Left lung (tissue), 4 donors: ENCODE measurements at regions not wholly inside any gene's neighbourhood (a gene's known extent, or its start where the extent isn't known, plus 50 kb on each side); places are given as distances from the start of the nearest gene placed in this dataset.
"Not testable (repeated sequence)": the region's sequence is repeated elsewhere in the genome, so short reads cannot be mapped to it uniquely, and the experiment has no call there.

Experiments used
- ATAC-seq: fragments of 200-7000 bp; cut with Tn5 transposase; one replicate; pipeline ENCODE4 v1.9.1; 2020; ENCODE audit warnings: moderate library complexity
- DNase-seq, 4 donors: peaks; one replicate each; pipeline ENCODE4 v3.0.0-alpha.2; 2013 to 2020
- H3K27ac ChIP-seq, 2 donors: fragments of 200-600 bp; sonication (generic) in 1 of 2; one replicate each; pipeline versions ENCODE4 v1.5.0 to v1.8.0; 2020 to 2021
- H3K27me3 ChIP-seq, 2 donors: fragments of 200-600 bp; sonication (generic) in 1 of 2; one replicate each; pipeline versions ENCODE4 v1.5.0 to v1.8.0; 2020 to 2021
- H3K36me3 ChIP-seq, 2 donors: fragments of 200-600 bp; sonication (generic) in 1 of 2; one replicate each; pipeline versions ENCODE4 v1.5.0 to v1.8.0; 2020 to 2021
- H3K4me1 ChIP-seq, 2 donors: fragments of 200-600 bp; one replicate each; pipeline ENCODE4 v1.8.0; 2021
- H3K4me3 ChIP-seq, 2 donors: fragments of 200-600 bp; sonication (generic) in 1 of 2; one replicate each; pipeline versions ENCODE4 v1.5.0 to v1.8.0; 2020 to 2021; ENCODE audit warnings: mild to moderate bottlenecking in 1 of 2
- H3K9me3 ChIP-seq, 2 donors: fragments of 200-600 bp; sonication (generic) in 1 of 2; one replicate each; pipeline versions ENCODE4 v1.5.0 to v1.8.0; 2020 to 2021
- intact Hi-C, 2 donors: fragments of 100-400 bp; cut with DNase I; formaldehyde crosslinking; loops; one replicate each; pipeline versions ENCODE4 v1.11.2 to v1.14.2; 2022
- TF ChIP-seq, protein P1 (sequence below), 2 donors: fragments of 200-600 bp; sonication (generic) in 1 of 2; IDR thresholded peaks; one replicate each; pipeline versions ENCODE4 v1.5.0 to v1.8.0; 2021; ENCODE audit warnings: antibody characterized with exemption in 2 of 2
- donor health status: DM: no; HTN: yes; CAD: no.
- donor health status: DM: no; HTN: no; CAD: no.

DNA sequence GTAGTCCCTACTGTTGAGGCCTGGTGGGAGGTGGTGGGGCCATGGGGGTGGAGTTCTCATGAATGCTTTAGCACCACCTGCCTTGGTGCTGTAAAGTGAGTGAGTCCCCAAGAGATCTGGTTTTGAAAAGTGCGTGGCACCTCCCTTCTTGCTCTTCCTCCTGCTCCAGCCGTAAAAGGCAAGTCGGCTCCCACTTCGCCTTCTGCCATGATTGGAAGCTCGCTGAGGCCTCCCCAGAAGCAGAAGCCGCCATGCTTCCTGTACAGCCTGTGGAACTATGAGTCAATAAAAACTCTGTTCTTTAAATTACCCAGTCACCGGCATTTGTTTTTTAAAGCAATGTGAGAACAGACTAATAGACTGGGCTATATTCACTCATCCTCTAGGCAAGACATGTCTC lies 141.3 kb upstream of the ALKAL2 start:
- Histone ChIP-seq H3K36me3 (no peaks in the 10 kb centered on the region), H3K4me3 (no peak overlapping the region), H3K27ac (no peak overlapping the region), H3K4me1 (no peaks in the 10 kb centered on the region), H3K27me3 (peaks cover 0 to 6% of the 10 kb centered on the region in 2 donors), H3K9me3 (no peaks in the 10 kb centered on the region)
- no peak for ATAC-seq
- intact Hi-C loops: no loop called here
- TF ChIP-seq, protein P1, sequence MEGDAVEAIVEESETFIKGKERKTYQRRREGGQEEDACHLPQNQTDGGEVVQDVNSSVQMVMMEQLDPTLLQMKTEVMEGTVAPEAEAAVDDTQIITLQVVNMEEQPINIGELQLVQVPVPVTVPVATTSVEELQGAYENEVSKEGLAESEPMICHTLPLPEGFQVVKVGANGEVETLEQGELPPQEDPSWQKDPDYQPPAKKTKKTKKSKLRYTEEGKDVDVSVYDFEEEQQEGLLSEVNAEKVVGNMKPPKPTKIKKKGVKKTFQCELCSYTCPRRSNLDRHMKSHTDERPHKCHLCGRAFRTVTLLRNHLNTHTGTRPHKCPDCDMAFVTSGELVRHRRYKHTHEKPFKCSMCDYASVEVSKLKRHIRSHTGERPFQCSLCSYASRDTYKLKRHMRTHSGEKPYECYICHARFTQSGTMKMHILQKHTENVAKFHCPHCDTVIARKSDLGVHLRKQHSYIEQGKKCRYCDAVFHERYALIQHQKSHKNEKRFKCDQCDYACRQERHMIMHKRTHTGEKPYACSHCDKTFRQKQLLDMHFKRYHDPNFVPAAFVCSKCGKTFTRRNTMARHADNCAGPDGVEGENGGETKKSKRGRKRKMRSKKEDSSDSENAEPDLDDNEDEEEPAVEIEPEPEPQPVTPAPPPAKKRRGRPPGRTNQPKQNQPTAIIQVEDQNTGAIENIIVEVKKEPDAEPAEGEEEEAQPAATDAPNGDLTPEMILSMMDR (IDR thresholded peaks at IDR 0.05): no peak
- no peak for DNase-seq

- ATAC-seq (no peak), DNase-seq (no peak)
- Histone ChIP-seq H3K9me3 (no peaks in the 10 kb centered on the region), H3K36me3 (no peaks in the 10 kb centered on the region), H3K27me3 (peaks cover 0 to 6% of the 10 kb centered on the region in 2 donors), H3K4me1 (no peaks in the 10 kb centered on the region), H3K4me3 (no peak overlapping the region), H3K27ac (no peak overlapping the region)
- intact Hi-C loops: no loop called here
- TF ChIP-seq, protein P1 (IDR thresholded peaks at IDR 0.05): no peak
Measured at GRCh38 chr2:428591-428990, 140.7 kb upstream of the ALKAL2 start.

GRCh38 chr2:426696-427095 lies 138.8 kb upstream of the ALKAL2 start:
- H3K4me1 ChIP-seq, DNase-seq, ATAC-seq, H3K27ac ChIP-seq, H3K36me3 ChIP-seq, intact Hi-C loops, H3K9me3 ChIP-seq, H3K4me3 ChIP-seq, H3K27me3 ChIP-seq: not testable (repeated sequence)

- Histone ChIP-seq H3K27ac (no peak overlapping the region), H3K36me3 (no peaks in the 10 kb centered on the region), H3K4me3 (no peak overlapping the region), H3K27me3 (peaks cover 0 to 6% of the 10 kb centered on the region in 2 donors), H3K9me3 (peaks cover 0 to 2% of the 10 kb centered on the region in 2 donors), H3K4me1 (no peaks in the 10 kb centered on the region)
- no peak for DNase-seq
- TF ChIP-seq, protein P1 (IDR thresholded peaks at IDR 0.05): no peak
- intact Hi-C loops: no loop called here
- no peak for ATAC-seq
Measured at GRCh38 chr2:425947-426346, 138.1 kb upstream of the ALKAL2 start.

DNA sequence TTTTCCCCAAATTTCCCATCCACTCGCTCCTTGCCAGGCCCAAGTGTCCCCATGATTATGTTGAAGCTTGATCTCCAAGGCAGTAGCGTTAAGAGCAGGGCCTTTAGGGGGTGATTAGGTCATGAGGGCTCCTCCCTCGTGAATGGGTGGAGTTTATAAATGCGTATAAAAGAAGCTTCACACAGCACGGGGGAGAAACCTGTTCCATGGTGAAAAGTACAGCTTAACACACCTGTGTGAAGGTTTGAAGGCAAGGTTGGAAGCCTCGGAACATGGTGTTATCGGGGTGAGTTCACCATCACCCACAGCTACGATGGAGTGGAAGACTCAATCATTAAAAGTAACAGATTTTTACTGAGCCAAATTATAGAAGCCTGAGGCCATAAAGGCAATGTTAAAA lies 137.4 kb upstream of the ALKAL2 start:
- ATAC-seq: no peak
- no peak for DNase-seq
- Histone ChIP-seq H3K4me3 (no peak overlapping the region), H3K27ac (no peak overlapping the region), H3K4me1 (no peaks in the 10 kb centered on the region), H3K36me3 (no peaks in the 10 kb centered on the region), H3K27me3 (peaks cover 0 to 3% of the 10 kb centered on the region in 2 donors), H3K9me3 (peaks cover 0 to 3% of the 10 kb centered on the region in 2 donors)
- intact Hi-C loops: no loop called here
- TF ChIP-seq, protein P1 (IDR thresholded peaks at IDR 0.05): no peak
